Adrenal gland (tissue), 9 donors: ENCODE measurements at regions not wholly inside any gene's neighbourhood (a gene's known extent, or its start where the extent isn't known, plus 50 kb on each side); places are given as distances from the start of the nearest gene placed in this dataset.

Source experiments
- DNase-seq, 7 donors: peaks; one replicate each; pipeline ENCODE4 v3.0.0-alpha.2; 2019 to 2020
- H3K27ac ChIP-seq, 5 donors: fragments of 200-600 bp; sonication (generic) in 4 of 5; 1 replicate in 3 of 5; 2 replicates in 2 of 5; pipeline versions ENCODE4 v1.5.1 to v1.8.0; 2016 to 2020; ENCODE audit warnings: mild to moderate bottlenecking in 1 of 5
- H3K27me3 ChIP-seq: fragments of 200-600 bp; 2 replicates; pipeline ENCODE4 v1.8.0; 2021
- H3K36me3 ChIP-seq, 2 donors: fragments of 200-600 bp; replicated peaks in 1 of 2; 1 replicate in 1 of 2; 2 replicates in 1 of 2; pipeline versions ENCODE4 v1.5.1 to v1.8.0; 2018 to 2022
- H3K4me1 ChIP-seq, 2 donors: fragments of 200-600 bp; replicated peaks in 1 of 2; 1 replicate in 1 of 2; 2 replicates in 1 of 2; pipeline versions ENCODE4 v1.5.1 to v1.8.0; 2018 to 2021
- H3K4me3 ChIP-seq, 4 donors: fragments of 200-600 bp; sonication (generic) in 3 of 4; one replicate each; pipeline ENCODE4 v1.5.1; 2016 to 2018
- H3K9me3 ChIP-seq, 3 donors: fragments of 200-600 bp; sonication (generic) in 1 of 3; replicated peaks in 1 of 3; 1 replicate in 2 of 3; 2 replicates in 1 of 3; pipeline versions ENCODE4 v1.5.1 to v1.8.0; 2016 to 2021
- CTCF ChIP-seq, 6 experiments: fragments of 450-650 bp in 4 of 6; fragments of 200-600 bp in 2 of 6; sonication (generic) in 1 of 6; IDR thresholded peaks; 1 replicate in 5 of 6; 2 replicates in 1 of 6; pipeline versions ENCODE4 v1.5.1 to v1.8.0; 2016 to 2021; ENCODE audit warnings: antibody characterized with exemption in 6 of 6, mild to moderate bottlenecking in 2 of 6, moderate library complexity in 1 of 6
- POLR2A ChIP-seq, 2 donors: fragments of 450-650 bp; IDR thresholded peaks; one replicate each; pipeline ENCODE4 v1.6.1; 2017; ENCODE audit warnings: antibody characterized with exemption in 2 of 2, mild to moderate bottlenecking in 2 of 2, moderate library complexity in 1 of 2
- WGBS, 4 donors: extraction: QIAGEN DNeasy Blood & Tissue Kit in 2 of 4; methylation state at CpG; one replicate each; pipeline versions ENCODE4 v1.1.5 to v1.1.7; 2013 to 2017; 5-methylcytosine and 5-hydroxymethylcytosine counted together
- intact Hi-C, 2 donors: fragments of 100-400 bp; cut with DNase I; formaldehyde crosslinking; loops; one replicate each; pipeline versions ENCODE4 v1.14.1 to v1.15.0; 2022 to 2023
- donor health status: healthy with polysubstance abuse.
- donor health status: Bipolar disorder and iron deficiency.
- donor health status: DM: yes; HTN: yes; CAD: no.
- donor health status: DM: no; HTN: no; CAD: no.
- donor health status: DM: no; HTN: no; CAD: no.

- Histone ChIP-seq H3K9me3 (peaks cover 0 to 8% (median 6%) of the 10 kb centered on the region in 3 donors), H3K27me3 (no peaks in the 10 kb centered on the region), H3K27ac (no peak overlapping the region), H3K4me3 (no peak overlapping the region), H3K36me3 (no peaks in the 10 kb centered on the region), H3K4me1 (no peaks in the 10 kb centered on the region)
- WGBS, 4 donors = 70 to 87% (median 78%) methylated on average over 2 of the region's 2 CpGs
- TF ChIP-seq CTCF (IDR thresholded peaks at IDR 0.05) = no peak
- TF ChIP-seq POLR2A (IDR thresholded peaks at IDR 0.05) = no peak
- no peak for DNase-seq
- intact Hi-C loops = no loop called here
These were observed 303.4 kb downstream of the SEC23A start for GRCh38 chr14:38799671-38800070.

GRCh38 chr14:38794677-38795076 lies 308.4 kb downstream of the SEC23A start:
- intact Hi-C loops = no loop called here
- no peak overlapping the region for H3K27ac ChIP-seq
- H3K27me3 ChIP-seq = no peaks in the 10 kb centered on the region
- H3K36me3 ChIP-seq = no peaks in the 10 kb centered on the region
- H3K9me3 ChIP-seq = no peaks in the 10 kb centered on the region
- H3K4me3 ChIP-seq = no peak overlapping the region
- H3K4me1 ChIP-seq = no peaks in the 10 kb centered on the region
- DNase-seq = no peak
- TF ChIP-seq POLR2A (IDR thresholded peaks at IDR 0.05) (no peak), CTCF (IDR thresholded peaks at IDR 0.05) (no peak)

- WGBS, 4 donors = 87 to 94% (median 91%) methylated on average over 3 of the region's 3 CpGs
These were observed 311.2 kb downstream of the SEC23A start for GRCh38 chr14:38791862-38792261.

GRCh38 chr14:38790916-38791315 lies 312.1 kb downstream of the SEC23A start:
- DNase-seq = peak in 1 of 7 donors; percentile 30
- H3K27ac ChIP-seq = no peak overlapping the region
- no peaks in the 10 kb centered on the region for H3K4me1 ChIP-seq
- TF ChIP-seq CTCF (IDR thresholded peaks at IDR 0.05) = no peak
- TF ChIP-seq POLR2A (IDR thresholded peaks at IDR 0.05) = no peak
- H3K4me3 ChIP-seq = no peak overlapping the region
- WGBS, 4 donors = 42 to 51% (median 47%) methylated on average over 3 of the region's 3 CpGs
- no peaks in the 10 kb centered on the region for H3K9me3 ChIP-seq
- H3K27me3 ChIP-seq = no peaks in the 10 kb centered on the region
- intact Hi-C loops = no loop called here
- no peaks in the 10 kb centered on the region for H3K36me3 ChIP-seq

More at GRCh38 chr14:38791862-38792261, 311.2 kb downstream of the SEC23A start:
- H3K36me3 ChIP-seq = no peaks in the 10 kb centered on the region
- H3K4me3 ChIP-seq = no peak overlapping the region
- TF ChIP-seq POLR2A (IDR thresholded peaks at IDR 0.05) (no peak), CTCF (IDR thresholded peaks at IDR 0.05) (no peak)
- H3K4me1 ChIP-seq = no peaks in the 10 kb centered on the region
- no peak for DNase-seq
- H3K9me3 ChIP-seq = no peaks in the 10 kb centered on the region
- no peaks in the 10 kb centered on the region for H3K27me3 ChIP-seq
- no peak overlapping the region for H3K27ac ChIP-seq
- intact Hi-C loops = no loop called here
